IMR-90 (cell line): ENCODE measurements at regions not wholly inside any gene's neighbourhood (a gene's known extent, or its start where the extent isn't known, plus 50 kb on each side); places are given as distances from the start of the nearest gene placed in this dataset.

Experiments
- ATAC-seq: fragments of 200-7000 bp; cut with Tn5 transposase; 2 replicates; pipeline ENCODE4 v1.9.1; 2020; ENCODE audit warnings: low read depth, mild to moderate bottlenecking, moderate library complexity
- BruUV-seq: library from RNA; stranded (reverse); fragments of 400-500 nt; replicated peaks from 2 replicates; lab custom pipeline; 2021; lab: Mats Ljungman, UMichigan
- CTCF ChIA-PET: fragments of 300-600 bp; formaldehyde crosslinking; extraction: SDS; loops from one replicate; lab custom pipeline; 2021; ENCODE audit warnings: antibody characterized with exemption; lab: Yijun Ruan, JAX
- POLR2A ChIA-PET: fragments of 300-600 bp; sonication (Branson Sonifier 250); formaldehyde crosslinking; loops from one replicate; lab custom pipeline; 2022; ENCODE audit warnings: antibody characterized with exemption; ENCODE audit not compliant: unreplicated experiment; lab: Charles Lee
- DNase-seq: peaks from one replicate; pipeline ENCODE4 v3.0.0; 2013
- H2AFZ ChIP-seq: replicated peaks from 2 replicates; pipeline ENCODE3; 2013; ENCODE audit warnings: low read length, mild to moderate bottlenecking; ENCODE audit not compliant: poor library complexity
- H2AK5ac ChIP-seq: 2 replicates; pipeline ENCODE4 v1.6.1; 2013; ENCODE audit warnings: low read depth, low read length, inconsistent platforms
- H2AK9ac ChIP-seq: replicated peaks from 2 replicates; pipeline ENCODE3; 2013; ENCODE audit warnings: mild to moderate bottlenecking, low read depth, low read length, moderate library complexity; ENCODE audit not compliant: poor library complexity
- H2BK120ac ChIP-seq: 2 replicates; pipeline ENCODE4 v1.6.1; 2013; ENCODE audit warnings: low read depth, low read length, inconsistent platforms
- H2BK15ac ChIP-seq: 3 replicates; pipeline ENCODE4 v1.6.1; 2013; ENCODE audit warnings: low read depth, low read length, inconsistent platforms
- H2BK20ac ChIP-seq: 2 replicates; pipeline ENCODE4 v1.6.1; 2013; ENCODE audit warnings: low read depth, mild to moderate bottlenecking, inconsistent platforms, low read length, moderate library complexity
- H2BK5ac ChIP-seq: 2 replicates; pipeline ENCODE4 v1.6.1; 2013; ENCODE audit warnings: mild to moderate bottlenecking, low read depth, low read length, inconsistent platforms; ENCODE audit not compliant: poor library complexity, severe bottlenecking
- H3K14ac ChIP-seq: replicated peaks from 2 replicates; pipeline ENCODE4 v1.6.1; 2013; ENCODE audit warnings: low read depth, low read length, inconsistent platforms
- H3K18ac ChIP-seq: 2 replicates; pipeline ENCODE4 v1.6.1; 2013; ENCODE audit warnings: low read depth, low read length, control low read depth
- H3K23ac ChIP-seq: 2 replicates; pipeline ENCODE4 v1.6.1; 2013; ENCODE audit warnings: low read depth, low read length, inconsistent platforms
- H3K27ac ChIP-seq: 2 replicates; pipeline ENCODE4 v1.5.1; 2013; ENCODE audit warnings: mild to moderate bottlenecking, control low read depth, low read length; ENCODE audit not compliant: insufficient read depth
- H3K27me3 ChIP-seq: 2 replicates; pipeline ENCODE4 v1.6.1; 2013; ENCODE audit warnings: low read length; ENCODE audit not compliant: control insufficient read depth, insufficient read depth
- H3K36me3 ChIP-seq: 2 replicates; pipeline ENCODE4 v1.6.1; 2013; ENCODE audit warnings: low read length, mixed read lengths; ENCODE audit not compliant: control insufficient read depth, insufficient read depth
- H3K4ac ChIP-seq: 2 replicates; pipeline ENCODE4 v1.6.1; 2013; ENCODE audit warnings: low read depth, low read length, inconsistent platforms
- H3K4me1 ChIP-seq: 2 replicates; pipeline ENCODE4 v1.6.1; 2013; ENCODE audit warnings: low read length, mixed read lengths; ENCODE audit not compliant: control insufficient read depth, insufficient read depth
- H3K4me2 ChIP-seq: 2 replicates; pipeline ENCODE4 v1.6.1; 2013; ENCODE audit warnings: low read depth, mild to moderate bottlenecking, control low read depth, low read length, moderate library complexity
- H3K4me3 ChIP-seq: 2 replicates; pipeline ENCODE4 v1.5.1; 2013; ENCODE audit warnings: low read depth, mild to moderate bottlenecking, control low read depth, low read length, moderate library complexity; ENCODE audit not compliant: insufficient read depth
- H3K56ac ChIP-seq: 2 replicates; pipeline ENCODE4 v1.6.1; 2013; ENCODE audit warnings: low read length, inconsistent platforms; ENCODE audit not compliant: insufficient read depth; ENCODE audit errors: extremely low read depth
- H3K79me1 ChIP-seq, 2 experiments: 2 replicates each; pipeline ENCODE4 v1.6.1; 2013; ENCODE audit warnings: low read length in 2 of 2, inconsistent platforms in 1 of 2, low read depth in 1 of 2
- H3K9ac ChIP-seq: 2 replicates; pipeline ENCODE4 v1.6.1; 2013; ENCODE audit warnings: low read depth, low read length, control low read depth
- H3K9me1 ChIP-seq: 2 replicates; pipeline ENCODE4 v1.6.1; 2013; ENCODE audit warnings: low read length, inconsistent platforms; ENCODE audit not compliant: insufficient read depth
- H3K9me3 ChIP-seq: 2 replicates; pipeline ENCODE4 v1.6.1; 2013; ENCODE audit warnings: low read length; ENCODE audit not compliant: control insufficient read depth, insufficient read depth
- H4K20me1 ChIP-seq: 2 replicates; pipeline ENCODE4 v1.6.1; 2013; ENCODE audit warnings: low read length, inconsistent platforms; ENCODE audit not compliant: insufficient read depth
- H4K5ac ChIP-seq: 2 replicates; pipeline ENCODE4 v1.6.1; 2013; ENCODE audit warnings: mild to moderate bottlenecking, low read depth, low read length, control low read depth
- H4K8ac ChIP-seq, 2 experiments: 2 replicates each; pipeline ENCODE4 v1.6.1; 2013; ENCODE audit warnings: low read depth in 2 of 2, low read length in 2 of 2, control low read depth in 1 of 2, inconsistent platforms in 1 of 2
- H4K91ac ChIP-seq: 2 replicates; pipeline ENCODE4 v1.6.1; 2013; ENCODE audit warnings: low read depth, low read length, inconsistent platforms; ENCODE audit not compliant: insufficient read depth
- BHLHE40 ChIP-seq: fragments of 150-350 bp; IDR thresholded peaks from 2 replicates; pipeline ENCODE4 v1.6.1; 2016; ENCODE audit warnings: mild to moderate bottlenecking, low read depth, low read length
- CEBPB ChIP-seq: IDR thresholded peaks from 2 replicates; pipeline ENCODE4 v1.6.1; 2012; ENCODE audit warnings: low read depth, low read length, improper control_type of control experiment
- CTCF ChIP-seq: conservative IDR thresholded peaks from 2 replicates; pipeline ENCODE4 v1.5.1; 2012; ENCODE audit warnings: mild to moderate bottlenecking, low read depth, low read length, improper control_type of control experiment
- ELK1 ChIP-seq: fragments of 150-350 bp; IDR thresholded peaks from 2 replicates; pipeline ENCODE4 v1.6.1; 2016; ENCODE audit warnings: low read depth, mild to moderate bottlenecking, low read length, moderate library complexity, borderline replicate concordance
- MAFK ChIP-seq: IDR thresholded peaks from 2 replicates; pipeline ENCODE4 v1.6.1; 2012; ENCODE audit warnings: low read depth, low read length, improper control_type of control experiment
- MAZ ChIP-seq: IDR thresholded peaks from 2 replicates; pipeline ENCODE4 v1.6.1; 2012; ENCODE audit warnings: low read depth, mild to moderate bottlenecking, low read length, improper control_type of control experiment, moderate library complexity, borderline replicate concordance
- NFE2L2 ChIP-seq: fragments of 150-350 bp; IDR thresholded peaks from 2 replicates; pipeline ENCODE4 v1.6.1; 2016; ENCODE audit warnings: low read depth, mild to moderate bottlenecking, low read length
- POLR2A ChIP-seq: IDR thresholded peaks from 2 replicates; pipeline ENCODE4 v1.6.1; 2012; ENCODE audit warnings: mild to moderate bottlenecking, low read depth, low read length
- RCOR1 ChIP-seq: IDR thresholded peaks from 2 replicates; pipeline ENCODE4 v1.6.1; 2012; ENCODE audit warnings: mild to moderate bottlenecking, low read length, improper control_type of control experiment; ENCODE audit not compliant: insufficient replicate concordance
- RFX5 ChIP-seq: IDR thresholded peaks from 2 replicates; pipeline ENCODE4 v1.8.0; 2012; ENCODE audit warnings: low read depth, mild to moderate bottlenecking, low read length, moderate library complexity
- SMC3 ChIP-seq: fragments of 150-350 bp; IDR thresholded peaks from 2 replicates; pipeline ENCODE4 v1.6.1; 2016; ENCODE audit warnings: low read depth, mild to moderate bottlenecking, antibody characterized with exemption, low read length, moderate library complexity
- USF2 ChIP-seq: fragments of 150-350 bp; IDR thresholded peaks from 2 replicates; pipeline ENCODE4 v1.6.1; 2017; ENCODE audit warnings: mild to moderate bottlenecking, antibody characterized with exemption, low read length, low read depth
- dilution Hi-C: fragments of 300-500 bp; cut with HindIII; formaldehyde crosslinking; loops from one replicate; pipeline ENCODE4 v1.14.3; 2018; ENCODE audit warnings: low sequenced_read_pairs; ENCODE audit not compliant: unreplicated experiment
- in situ Hi-C: fragments of 300-500 bp; cut with MboI; formaldehyde crosslinking; loops from 3 replicates; pipeline ENCODE4 v1.14.3; 2019; ENCODE audit warnings: low sequenced_read_pairs, inconsistent platforms, mixed read lengths
- intact Hi-C: fragments of 100-400 bp; cut with micrococcal nuclease; formaldehyde crosslinking; loops from 2 replicates; pipeline ENCODE4 v1.10.0; 2022

- no peak for TF ChIP-seq MAZ
- TF ChIP-seq RCOR1: no peak
Measured at GRCh38 chr1:55506740-55507577, 291.8 kb upstream of the USP24 start (continued).

- intact Hi-C loops: loop anchor here (2.0 to 10.0 kb wide), 5 partner anchors 128 to 559 kb away; no protein-coding TSS in a partner anchor
- peak overlapping the region; percentile 97 for H2AK5ac ChIP-seq
- no peak for TF ChIP-seq CTCF
- TF ChIP-seq CEBPB: no peak
- no peak for TF ChIP-seq ELK1
- TF ChIP-seq NFE2L2: no peak
- no peak for TF ChIP-seq SMC3
- no peak for TF ChIP-seq RFX5
- TF ChIP-seq POLR2A: no peak
- no peak for TF ChIP-seq USF2
- TF ChIP-seq MAFK: no peak
- no peak for TF ChIP-seq BHLHE40
Measured at GRCh38 chr1:55505326-55505725, 290.2 kb upstream of the USP24 start.

More at GRCh38 chr1:55505326-55505725, 290.2 kb upstream of the USP24 start:
- peak overlapping the region; percentile 95 for H2BK120ac ChIP-seq
- H3K27me3 ChIP-seq: no peaks in the 10 kb centered on the region
- peaks cover 22% of the 10 kb centered on the region for H3K9me1 ChIP-seq
- H4K5ac ChIP-seq: peak overlapping the region; percentile 86
- H4K8ac ChIP-seq: peak overlapping the region; percentile 80 to 93; a peak in 3 of 4 replicates
- peak overlapping the region; percentile 87 for H4K91ac ChIP-seq
- POLR2A ChIA-PET: no interaction called here
- H2AK9ac ChIP-seq: peak overlapping the region; percentile 65
- H3K4ac ChIP-seq: peak overlapping the region; percentile 86
- DNase-seq (no peak), ATAC-seq (no peak)
- no peaks in the 10 kb centered on the region for H3K9me3 ChIP-seq
- no peak overlapping the region for H3K56ac ChIP-seq
- dilution Hi-C loops (no loop called here), in situ Hi-C loops (loop anchor here (25.0 kb wide), 1 partner anchor 1307 kb away; the partner anchor contains the start of gene FYB2)
- peak overlapping the region; percentile 92 for H3K18ac ChIP-seq
- H3K23ac ChIP-seq: peak overlapping the region; percentile 84; the same call in 1 of the 2 replicates
- H3K79me1 ChIP-seq: 0 out of 4 replicates have a peak, but pooled peaks cover 0 to 2% of the 10 kb centered on the region in 2 experiments
- no TSS peak for BruUV-seq
- no peak overlapping the region for H3K4me3 ChIP-seq
- H2BK20ac ChIP-seq: peak overlapping the region; percentile 97
- H3K14ac ChIP-seq: peak overlapping the region; percentile 65
- H3K27ac ChIP-seq: peak overlapping the region; percentile 51; the same call in 1 of the 2 replicates
- no peak overlapping the region for H3K4me2 ChIP-seq
- H3K36me3 ChIP-seq: no peaks in the 10 kb centered on the region
- H3K4me1 ChIP-seq: peaks cover 32% of the 10 kb centered on the region
- H3K9ac ChIP-seq: no peak overlapping the region
- H2BK15ac ChIP-seq: peak overlapping the region; percentile 88; the same call in 1 of the 3 replicates
- no peaks in the 10 kb centered on the region for H4K20me1 ChIP-seq
- peak overlapping the region; percentile 52 for H2BK5ac ChIP-seq
- peak overlapping the region; percentile 16 for H2AFZ ChIP-seq
- CTCF ChIA-PET: interaction anchor here (0.9 kb wide), 1 partner anchor 127 kb away, joined by 3 read pairs; no protein-coding TSS in a partner anchor
